ENCODE measurements at regions not wholly inside any gene's neighbourhood (a gene's known extent, or its start where the extent isn't known, plus 50 kb on each side); places are given as distances from the start of the nearest gene placed in this dataset.
"Not testable (repeated sequence)": the region's sequence is repeated elsewhere in the genome, so short reads cannot be mapped to it uniquely, and the experiment has no call there.

GRCh38 chr7:131638641-131639430 is 82.4 kb upstream of the PODXL start:
- H3K4me1 ChIP-seq (ENCODE audit: insufficient read depth, low read length): no peaks in the 10 kb centered on the region
- intact Hi-C loops (cut with DNase I, micrococcal nuclease): no loop called here
- H3K36me3 ChIP-seq (ENCODE audit: insufficient read depth, low read length): no peaks in the 10 kb centered on the region
- no peak for ATAC-seq (ENCODE audit: poor library complexity)
- TF ChIP-seq CTCF (IDR thresholded peaks at IDR 0.05): no peak
- Mint-ChIP-seq H3K27ac (no peak overlapping the region), H3K27me3 (peaks cover 7% of the 10 kb centered on the region), H3K9me3 (no peaks in the 10 kb centered on the region), H3K4me3 (no peak overlapping the region), H3K36me3 (ENCODE audit: low read depth) (no peaks in the 10 kb centered on the region), H3K4me1 (ENCODE audit: low read depth) (no peaks in the 10 kb centered on the region)
- H3K4me3 ChIP-seq (ENCODE audit: low read length): no peak overlapping the region
- H3K27me3 ChIP-seq (ENCODE audit: control insufficient read depth in 1 of 2, insufficient read depth in 2 of 2, low read length in 2 of 2): peaks cover 0 to 3% of the 10 kb centered on the region in 2 experiments
- ChIA-PET CTCF (interaction anchor here (1.4 kb wide), 1 partner anchor 11 kb away, joined by 3 read pairs; no protein-coding TSS in a partner anchor), POLR2A (no interaction called here)
- H3K27ac ChIP-seq (ENCODE audit: low read depth in 1 of 2, low read length in 2 of 2): no peak overlapping the region
- no peak for DNase-seq
- no peaks in the 10 kb centered on the region for H3K9me3 ChIP-seq (ENCODE audit: control insufficient read depth in 1 of 2, insufficient read depth in 1 of 2, low read length in 2 of 2)

GRCh38 chr7:131637859-131638258 is 81.4 kb upstream of the PODXL start:
- DNase-seq (no peak), ATAC-seq (ENCODE audit: poor library complexity) (no peak)
- Histone ChIP-seq H3K9me3 (ENCODE audit: control insufficient read depth in 1 of 2, insufficient read depth in 1 of 2, low read length in 2 of 2) (no peaks in the 10 kb centered on the region), H3K36me3 (ENCODE audit: insufficient read depth, low read length) (no peaks in the 10 kb centered on the region), H3K27ac (ENCODE audit: low read depth in 1 of 2, low read length in 2 of 2) (no peak overlapping the region), H3K4me1 (ENCODE audit: insufficient read depth, low read length) (no peaks in the 10 kb centered on the region), H3K4me3 (ENCODE audit: low read length) (no peak overlapping the region), H3K27me3 (ENCODE audit: control insufficient read depth in 1 of 2, insufficient read depth in 2 of 2, low read length in 2 of 2) (peaks cover 0 to 3% of the 10 kb centered on the region in 2 experiments)
- intact Hi-C loops (cut with DNase I, micrococcal nuclease): no loop called here
- no peaks in the 10 kb centered on the region for H3K9me3 Mint-ChIP-seq
- no peak for TF ChIP-seq CTCF (IDR thresholded peaks at IDR 0.05)
- H3K4me1 Mint-ChIP-seq (ENCODE audit: low read depth): no peaks in the 10 kb centered on the region
- CTCF ChIA-PET: no interaction called here
- H3K36me3 Mint-ChIP-seq (ENCODE audit: low read depth): no peaks in the 10 kb centered on the region
- peaks cover 7% of the 10 kb centered on the region for H3K27me3 Mint-ChIP-seq
- H3K27ac Mint-ChIP-seq: no peak overlapping the region
- POLR2A ChIA-PET: no interaction called here
- no peak overlapping the region for H3K4me3 Mint-ChIP-seq

- no peak for TF ChIP-seq CTCF (IDR thresholded peaks at IDR 0.05)
- no peaks in the 10 kb centered on the region for H3K27me3 ChIP-seq (ENCODE audit: control insufficient read depth in 1 of 2, insufficient read depth in 2 of 2, low read length in 2 of 2)
- no peaks in the 10 kb centered on the region for H3K4me1 ChIP-seq (ENCODE audit: insufficient read depth, low read length)
- CTCF ChIA-PET: no interaction called here
- Mint-ChIP-seq H3K4me3 (no peak overlapping the region), H3K27me3 (peaks cover 7% of the 10 kb centered on the region), H3K27ac (no peak overlapping the region), H3K36me3 (ENCODE audit: low read depth) (no peaks in the 10 kb centered on the region), H3K9me3 (no peaks in the 10 kb centered on the region), H3K4me1 (ENCODE audit: low read depth) (no peaks in the 10 kb centered on the region)
- no peaks in the 10 kb centered on the region for H3K9me3 ChIP-seq (ENCODE audit: control insufficient read depth in 1 of 2, insufficient read depth in 1 of 2, low read length in 2 of 2)
- H3K4me3 ChIP-seq (ENCODE audit: low read length): no peak overlapping the region
- no peak overlapping the region for H3K27ac ChIP-seq (ENCODE audit: low read depth in 1 of 2, low read length in 2 of 2)
- intact Hi-C loops (cut with DNase I, micrococcal nuclease): no loop called here
- no peaks in the 10 kb centered on the region for H3K36me3 ChIP-seq (ENCODE audit: insufficient read depth, low read length)
- POLR2A ChIA-PET: no interaction called here
- no peak for ATAC-seq (ENCODE audit: poor library complexity)
- no peak for DNase-seq
Measured at GRCh38 chr7:131636092-131636491, 79.7 kb upstream of the PODXL start.

GRCh38 chr7:131634197-131634596 is 77.8 kb upstream of the PODXL start:
- intact Hi-C loops (cut with DNase I, micrococcal nuclease); ATAC-seq (ENCODE audit: poor library complexity); H3K27me3 Mint-ChIP-seq; H3K4me3 ChIP-seq (ENCODE audit: low read length); H3K36me3 ChIP-seq (ENCODE audit: insufficient read depth, low read length); DNase-seq; H3K27me3 ChIP-seq (ENCODE audit: control insufficient read depth in 1 of 2, insufficient read depth in 2 of 2, low read length in 2 of 2); H3K36me3 Mint-ChIP-seq (ENCODE audit: low read depth); H3K4me3 Mint-ChIP-seq; H3K27ac Mint-ChIP-seq; POLR2A ChIA-PET; H3K9me3 Mint-ChIP-seq; H3K27ac ChIP-seq (ENCODE audit: low read depth in 1 of 2, low read length in 2 of 2); H3K9me3 ChIP-seq (ENCODE audit: control insufficient read depth in 1 of 2, insufficient read depth in 1 of 2, low read length in 2 of 2); H3K4me1 Mint-ChIP-seq (ENCODE audit: low read depth); H3K4me1 ChIP-seq (ENCODE audit: insufficient read depth, low read length); CTCF ChIA-PET: not testable (repeated sequence)
